GM23338 (cell line): ENCODE measurements at regions not wholly inside any gene's neighbourhood (a gene's known extent, or its start where the extent isn't known, plus 50 kb on each side); places are given as distances from the start of the nearest gene placed in this dataset.

ENCODE experiments used
- ATAC-seq: fragments of 200-7000 bp; cut with Tn5 transposase; 3 replicates; pipeline ENCODE4 v1.9.1; 2020
- DNase-seq: peaks from one replicate; pipeline ENCODE4 v3.0.0-alpha.2; 2015; ENCODE audit warnings: low spot score
- H2AFZ ChIP-seq: fragments of 200-600 bp; sonication (generic); 2 replicates; pipeline ENCODE4 v1.8.0; 2016; ENCODE audit warnings: antibody characterized with exemption, mild to moderate bottlenecking, moderate library complexity
- H3F3A ChIP-seq: fragments of 200-600 bp; sonication (generic); replicated peaks from 2 replicates; pipeline ENCODE4 v1.8.0; 2017; ENCODE audit warnings: antibody characterized with exemption, mixed run types, low read depth
- H3K27ac ChIP-seq: fragments of 200-600 bp; sonication (generic); 2 replicates; pipeline ENCODE4 v1.6.1; 2016; ENCODE audit warnings: low read depth
- H3K27me3 ChIP-seq: fragments of 200-600 bp; sonication (generic); 2 replicates; pipeline ENCODE4 v1.8.0; 2016; ENCODE audit warnings: mild to moderate bottlenecking, mixed run types, moderate library complexity; ENCODE audit not compliant: insufficient read depth
- H3K36me3 ChIP-seq: fragments of 200-600 bp; sonication (generic); 2 replicates; pipeline ENCODE4 v1.8.0; 2016; ENCODE audit warnings: mild to moderate bottlenecking; ENCODE audit not compliant: insufficient read depth
- H3K4me1 ChIP-seq: fragments of 200-600 bp; sonication (generic); 2 replicates; pipeline ENCODE4 v1.8.0; 2016; ENCODE audit warnings: mild to moderate bottlenecking, moderate library complexity; ENCODE audit not compliant: insufficient read depth
- H3K4me2 ChIP-seq: fragments of 200-600 bp; sonication (generic); 2 replicates; pipeline ENCODE4 v1.7.1; 2017; ENCODE audit warnings: mixed run types
- H3K4me3 ChIP-seq: fragments of 200-600 bp; sonication (generic); 2 replicates; pipeline ENCODE4 v1.6.1; 2016; ENCODE audit warnings: mixed run types
- H3K79me2 ChIP-seq: fragments of 200-600 bp; sonication (generic); replicated peaks from 2 replicates; pipeline ENCODE4 v1.8.0; 2017; ENCODE audit warnings: mild to moderate bottlenecking; ENCODE audit not compliant: insufficient read depth
- H3K9me2 ChIP-seq: fragments of 200-600 bp; sonication (generic); 2 replicates; pipeline ENCODE4 v1.8.0; 2017; ENCODE audit not compliant: insufficient read depth
- H4K20me1 ChIP-seq: fragments of 200-600 bp; sonication (generic); replicated peaks from 2 replicates; pipeline ENCODE4 v1.8.0; 2017; ENCODE audit warnings: mild to moderate bottlenecking; ENCODE audit not compliant: insufficient read depth
- H3K27ac Mint-ChIP-seq: 2 replicates; pipeline ENCODE4 v1.8.0; 2020; ENCODE audit warnings: inconsistent platforms, mild to moderate bottlenecking, moderate library complexity, mixed read lengths
- H3K27me3 Mint-ChIP-seq: 3 replicates; pipeline ENCODE4 v1.8.0; 2022; ENCODE audit warnings: low read depth, mild to moderate bottlenecking, moderate library complexity, mixed read lengths, inconsistent platforms; ENCODE audit not compliant: insufficient read depth, poor library complexity
- H3K36me3 Mint-ChIP-seq: 3 replicates; pipeline ENCODE4 v1.8.0; 2021; ENCODE audit warnings: low read depth, mild to moderate bottlenecking, inconsistent platforms, moderate library complexity, mixed read lengths
- H3K4me1 Mint-ChIP-seq: 3 replicates; pipeline ENCODE4 v1.8.0; 2020; ENCODE audit warnings: mild to moderate bottlenecking, inconsistent platforms, mixed read lengths
- H3K4me3 Mint-ChIP-seq: 3 replicates; pipeline ENCODE4 v1.8.0; 2021; ENCODE audit warnings: moderate library complexity, mild to moderate bottlenecking, inconsistent platforms, mixed read lengths
- H3K9me3 Mint-ChIP-seq: 3 replicates; pipeline ENCODE4 v1.8.0; 2020; ENCODE audit warnings: moderate library complexity, mild to moderate bottlenecking, inconsistent platforms, mixed read lengths
- CREB1 ChIP-seq: fragments of 250-450 bp; sonication (Bioruptor Pico); IDR thresholded peaks from 2 replicates; pipeline ENCODE4 v1.5.0; 2020; ENCODE audit warnings: low read depth, mild to moderate bottlenecking, moderate library complexity
- EZH2 ChIP-seq: fragments of 200-600 bp; sonication (generic); IDR thresholded peaks from one replicate; pipeline ENCODE4 v1.8.0; 2017; ENCODE audit warnings: antibody characterized with exemption, mild to moderate bottlenecking, low read depth; ENCODE audit not compliant: unreplicated experiment
- EZH2phosphoT487 ChIP-seq: fragments of 200-600 bp; sonication (generic); IDR thresholded peaks from one replicate; pipeline ENCODE4 v1.8.1; 2018; ENCODE audit warnings: antibody characterized with exemption; ENCODE audit not compliant: unreplicated experiment
- JUNB ChIP-seq: IDR thresholded peaks from one replicate; pipeline ENCODE4 v1.6.1; 2016; ENCODE audit warnings: antibody characterized with exemption; ENCODE audit not compliant: unreplicated experiment
- NANOG ChIP-seq: IDR thresholded peaks from 2 replicates; pipeline ENCODE4 v1.6.1; 2016; ENCODE audit warnings: antibody characterized with exemption, borderline replicate concordance
- POLR2AphosphoS5 ChIP-seq: IDR thresholded peaks from 2 replicates; pipeline ENCODE4 v1.6.1; 2016; ENCODE audit warnings: antibody characterized with exemption, low read depth
- STAT1 ChIP-seq: IDR thresholded peaks from one replicate; pipeline ENCODE4 v1.6.1; 2016; ENCODE audit warnings: antibody characterized with exemption; ENCODE audit not compliant: unreplicated experiment
- ZNF114 ChIP-seq: fragments of 250-450 bp; sonication (Bioruptor Pico); IDR thresholded peaks from 2 replicates; pipeline ENCODE4 v1.5.0; 2020; ENCODE audit warnings: mild to moderate bottlenecking, moderate library complexity
- ZNF331 ChIP-seq: fragments of 250-450 bp; sonication (Bioruptor Pico); IDR thresholded peaks from 2 replicates; pipeline ENCODE4 v1.5.0; 2020; ENCODE audit warnings: low read depth, mild to moderate bottlenecking, moderate library complexity
- TF ChIP-seq, protein P1 (sequence below): IDR thresholded peaks from 2 replicates; pipeline ENCODE4 v1.6.1; 2016; ENCODE audit warnings: antibody characterized with exemption
- TF ChIP-seq, protein P2 (sequence below), 2 experiments: fragments of 200-600 bp in 1 of 2; sonication (generic) in 1 of 2; conservative IDR thresholded peaks; 2 replicates each; pipeline versions ENCODE4 v1.5.1 to v1.6.1; 2016 to 2017; ENCODE audit warnings: antibody characterized with exemption in 2 of 2, low read depth in 2 of 2, mild to moderate bottlenecking in 2 of 2, moderate library complexity in 1 of 2
- TF ChIP-seq, protein P3 (sequence below): IDR thresholded peaks from one replicate; pipeline ENCODE4 v1.6.1; 2018; ENCODE audit warnings: antibody characterized with exemption; ENCODE audit not compliant: unreplicated experiment
- TF ChIP-seq, protein P4 (sequence below): fragments of 250-450 bp; sonication (Bioruptor Pico); IDR thresholded peaks from 2 replicates; pipeline ENCODE4 v1.5.0; 2020; ENCODE audit warnings: mild to moderate bottlenecking, moderate library complexity

DNA sequence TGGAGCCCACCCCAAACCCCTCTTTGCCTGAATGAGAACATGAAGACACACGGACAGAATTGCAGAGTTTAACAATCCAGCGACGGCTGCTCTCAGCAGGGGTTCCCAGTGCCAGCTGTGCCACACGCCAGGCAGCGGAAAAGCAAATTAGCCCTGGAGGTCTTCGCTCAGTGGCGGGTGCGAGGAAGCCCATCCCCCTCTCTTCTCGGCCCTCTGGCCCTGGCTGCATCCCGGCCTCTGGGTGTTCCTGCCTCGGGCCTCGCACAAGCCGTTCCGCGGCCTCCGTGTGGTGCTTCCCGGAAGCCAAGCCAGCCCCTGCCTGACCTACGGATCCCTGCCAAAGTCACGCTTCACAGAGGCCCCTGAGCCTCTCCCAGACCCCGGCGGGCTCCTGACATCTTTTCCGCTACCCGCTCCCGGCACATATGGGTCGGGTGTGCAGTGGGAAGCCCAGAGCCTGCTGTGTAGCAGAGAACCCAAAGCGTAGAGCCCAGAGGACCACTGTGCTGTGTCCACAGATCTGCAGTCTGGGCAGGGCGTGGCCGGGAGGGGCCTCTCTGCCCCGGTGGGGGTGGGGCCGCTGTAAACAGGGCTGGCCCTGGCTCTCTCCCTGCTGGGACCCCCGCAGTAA is 70.7 kb upstream of the GALNT9 start:
- ATAC-seq, result peak; percentile 16

More for the DNA sequence above, 70.7 kb upstream of the GALNT9 start:
- Mint-ChIP-seq H3K27ac (no peak overlapping the region), H3K36me3 (no peaks in the 10 kb centered on the region), H3K9me3 (no peaks in the 10 kb centered on the region), H3K4me1 (peaks cover 26% of the 10 kb centered on the region), H3K4me3 (no peak overlapping the region), H3K27me3 (peaks cover 26% of the 10 kb centered on the region)
- no peaks in the 10 kb centered on the region for H3K9me2 ChIP-seq
- no peak overlapping the region for H3K4me2 ChIP-seq
- H3K4me1 ChIP-seq, result no peaks in the 10 kb centered on the region; the same call in 1 of the 2 replicates
- H3K36me3 ChIP-seq, result no peaks in the 10 kb centered on the region
- H3F3A ChIP-seq, result no peaks in the 10 kb centered on the region
- no peak for DNase-seq
- H2AFZ ChIP-seq, result no peak overlapping the region
- no peak overlapping the region for H3K27ac ChIP-seq
- TF ChIP-seq, protein P1, sequence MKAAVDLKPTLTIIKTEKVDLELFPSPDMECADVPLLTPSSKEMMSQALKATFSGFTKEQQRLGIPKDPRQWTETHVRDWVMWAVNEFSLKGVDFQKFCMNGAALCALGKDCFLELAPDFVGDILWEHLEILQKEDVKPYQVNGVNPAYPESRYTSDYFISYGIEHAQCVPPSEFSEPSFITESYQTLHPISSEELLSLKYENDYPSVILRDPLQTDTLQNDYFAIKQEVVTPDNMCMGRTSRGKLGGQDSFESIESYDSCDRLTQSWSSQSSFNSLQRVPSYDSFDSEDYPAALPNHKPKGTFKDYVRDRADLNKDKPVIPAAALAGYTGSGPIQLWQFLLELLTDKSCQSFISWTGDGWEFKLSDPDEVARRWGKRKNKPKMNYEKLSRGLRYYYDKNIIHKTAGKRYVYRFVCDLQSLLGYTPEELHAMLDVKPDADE, result no peak
- TF ChIP-seq, protein P2, sequence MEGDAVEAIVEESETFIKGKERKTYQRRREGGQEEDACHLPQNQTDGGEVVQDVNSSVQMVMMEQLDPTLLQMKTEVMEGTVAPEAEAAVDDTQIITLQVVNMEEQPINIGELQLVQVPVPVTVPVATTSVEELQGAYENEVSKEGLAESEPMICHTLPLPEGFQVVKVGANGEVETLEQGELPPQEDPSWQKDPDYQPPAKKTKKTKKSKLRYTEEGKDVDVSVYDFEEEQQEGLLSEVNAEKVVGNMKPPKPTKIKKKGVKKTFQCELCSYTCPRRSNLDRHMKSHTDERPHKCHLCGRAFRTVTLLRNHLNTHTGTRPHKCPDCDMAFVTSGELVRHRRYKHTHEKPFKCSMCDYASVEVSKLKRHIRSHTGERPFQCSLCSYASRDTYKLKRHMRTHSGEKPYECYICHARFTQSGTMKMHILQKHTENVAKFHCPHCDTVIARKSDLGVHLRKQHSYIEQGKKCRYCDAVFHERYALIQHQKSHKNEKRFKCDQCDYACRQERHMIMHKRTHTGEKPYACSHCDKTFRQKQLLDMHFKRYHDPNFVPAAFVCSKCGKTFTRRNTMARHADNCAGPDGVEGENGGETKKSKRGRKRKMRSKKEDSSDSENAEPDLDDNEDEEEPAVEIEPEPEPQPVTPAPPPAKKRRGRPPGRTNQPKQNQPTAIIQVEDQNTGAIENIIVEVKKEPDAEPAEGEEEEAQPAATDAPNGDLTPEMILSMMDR (conservative IDR thresholded peaks at IDR 0.05; ENCODE audit: low read depth in 2 of 2), result no peak
- TF ChIP-seq EZH2 (no peak), ZNF114 (CRISPR knock-in tag) (no peak), NANOG (no peak), EZH2phosphoT487 (no peak), CREB1 (no peak), POLR2AphosphoS5 (no peak), JUNB (no peak), STAT1 (no peak), ZNF331 (no peak)
- TF ChIP-seq, protein P3, sequence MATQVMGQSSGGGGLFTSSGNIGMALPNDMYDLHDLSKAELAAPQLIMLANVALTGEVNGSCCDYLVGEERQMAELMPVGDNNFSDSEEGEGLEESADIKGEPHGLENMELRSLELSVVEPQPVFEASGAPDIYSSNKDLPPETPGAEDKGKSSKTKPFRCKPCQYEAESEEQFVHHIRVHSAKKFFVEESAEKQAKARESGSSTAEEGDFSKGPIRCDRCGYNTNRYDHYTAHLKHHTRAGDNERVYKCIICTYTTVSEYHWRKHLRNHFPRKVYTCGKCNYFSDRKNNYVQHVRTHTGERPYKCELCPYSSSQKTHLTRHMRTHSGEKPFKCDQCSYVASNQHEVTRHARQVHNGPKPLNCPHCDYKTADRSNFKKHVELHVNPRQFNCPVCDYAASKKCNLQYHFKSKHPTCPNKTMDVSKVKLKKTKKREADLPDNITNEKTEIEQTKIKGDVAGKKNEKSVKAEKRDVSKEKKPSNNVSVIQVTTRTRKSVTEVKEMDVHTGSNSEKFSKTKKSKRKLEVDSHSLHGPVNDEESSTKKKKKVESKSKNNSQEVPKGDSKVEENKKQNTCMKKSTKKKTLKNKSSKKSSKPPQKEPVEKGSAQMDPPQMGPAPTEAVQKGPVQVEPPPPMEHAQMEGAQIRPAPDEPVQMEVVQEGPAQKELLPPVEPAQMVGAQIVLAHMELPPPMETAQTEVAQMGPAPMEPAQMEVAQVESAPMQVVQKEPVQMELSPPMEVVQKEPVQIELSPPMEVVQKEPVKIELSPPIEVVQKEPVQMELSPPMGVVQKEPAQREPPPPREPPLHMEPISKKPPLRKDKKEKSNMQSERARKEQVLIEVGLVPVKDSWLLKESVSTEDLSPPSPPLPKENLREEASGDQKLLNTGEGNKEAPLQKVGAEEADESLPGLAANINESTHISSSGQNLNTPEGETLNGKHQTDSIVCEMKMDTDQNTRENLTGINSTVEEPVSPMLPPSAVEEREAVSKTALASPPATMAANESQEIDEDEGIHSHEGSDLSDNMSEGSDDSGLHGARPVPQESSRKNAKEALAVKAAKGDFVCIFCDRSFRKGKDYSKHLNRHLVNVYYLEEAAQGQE, result no peak
- TF ChIP-seq, protein P4, sequence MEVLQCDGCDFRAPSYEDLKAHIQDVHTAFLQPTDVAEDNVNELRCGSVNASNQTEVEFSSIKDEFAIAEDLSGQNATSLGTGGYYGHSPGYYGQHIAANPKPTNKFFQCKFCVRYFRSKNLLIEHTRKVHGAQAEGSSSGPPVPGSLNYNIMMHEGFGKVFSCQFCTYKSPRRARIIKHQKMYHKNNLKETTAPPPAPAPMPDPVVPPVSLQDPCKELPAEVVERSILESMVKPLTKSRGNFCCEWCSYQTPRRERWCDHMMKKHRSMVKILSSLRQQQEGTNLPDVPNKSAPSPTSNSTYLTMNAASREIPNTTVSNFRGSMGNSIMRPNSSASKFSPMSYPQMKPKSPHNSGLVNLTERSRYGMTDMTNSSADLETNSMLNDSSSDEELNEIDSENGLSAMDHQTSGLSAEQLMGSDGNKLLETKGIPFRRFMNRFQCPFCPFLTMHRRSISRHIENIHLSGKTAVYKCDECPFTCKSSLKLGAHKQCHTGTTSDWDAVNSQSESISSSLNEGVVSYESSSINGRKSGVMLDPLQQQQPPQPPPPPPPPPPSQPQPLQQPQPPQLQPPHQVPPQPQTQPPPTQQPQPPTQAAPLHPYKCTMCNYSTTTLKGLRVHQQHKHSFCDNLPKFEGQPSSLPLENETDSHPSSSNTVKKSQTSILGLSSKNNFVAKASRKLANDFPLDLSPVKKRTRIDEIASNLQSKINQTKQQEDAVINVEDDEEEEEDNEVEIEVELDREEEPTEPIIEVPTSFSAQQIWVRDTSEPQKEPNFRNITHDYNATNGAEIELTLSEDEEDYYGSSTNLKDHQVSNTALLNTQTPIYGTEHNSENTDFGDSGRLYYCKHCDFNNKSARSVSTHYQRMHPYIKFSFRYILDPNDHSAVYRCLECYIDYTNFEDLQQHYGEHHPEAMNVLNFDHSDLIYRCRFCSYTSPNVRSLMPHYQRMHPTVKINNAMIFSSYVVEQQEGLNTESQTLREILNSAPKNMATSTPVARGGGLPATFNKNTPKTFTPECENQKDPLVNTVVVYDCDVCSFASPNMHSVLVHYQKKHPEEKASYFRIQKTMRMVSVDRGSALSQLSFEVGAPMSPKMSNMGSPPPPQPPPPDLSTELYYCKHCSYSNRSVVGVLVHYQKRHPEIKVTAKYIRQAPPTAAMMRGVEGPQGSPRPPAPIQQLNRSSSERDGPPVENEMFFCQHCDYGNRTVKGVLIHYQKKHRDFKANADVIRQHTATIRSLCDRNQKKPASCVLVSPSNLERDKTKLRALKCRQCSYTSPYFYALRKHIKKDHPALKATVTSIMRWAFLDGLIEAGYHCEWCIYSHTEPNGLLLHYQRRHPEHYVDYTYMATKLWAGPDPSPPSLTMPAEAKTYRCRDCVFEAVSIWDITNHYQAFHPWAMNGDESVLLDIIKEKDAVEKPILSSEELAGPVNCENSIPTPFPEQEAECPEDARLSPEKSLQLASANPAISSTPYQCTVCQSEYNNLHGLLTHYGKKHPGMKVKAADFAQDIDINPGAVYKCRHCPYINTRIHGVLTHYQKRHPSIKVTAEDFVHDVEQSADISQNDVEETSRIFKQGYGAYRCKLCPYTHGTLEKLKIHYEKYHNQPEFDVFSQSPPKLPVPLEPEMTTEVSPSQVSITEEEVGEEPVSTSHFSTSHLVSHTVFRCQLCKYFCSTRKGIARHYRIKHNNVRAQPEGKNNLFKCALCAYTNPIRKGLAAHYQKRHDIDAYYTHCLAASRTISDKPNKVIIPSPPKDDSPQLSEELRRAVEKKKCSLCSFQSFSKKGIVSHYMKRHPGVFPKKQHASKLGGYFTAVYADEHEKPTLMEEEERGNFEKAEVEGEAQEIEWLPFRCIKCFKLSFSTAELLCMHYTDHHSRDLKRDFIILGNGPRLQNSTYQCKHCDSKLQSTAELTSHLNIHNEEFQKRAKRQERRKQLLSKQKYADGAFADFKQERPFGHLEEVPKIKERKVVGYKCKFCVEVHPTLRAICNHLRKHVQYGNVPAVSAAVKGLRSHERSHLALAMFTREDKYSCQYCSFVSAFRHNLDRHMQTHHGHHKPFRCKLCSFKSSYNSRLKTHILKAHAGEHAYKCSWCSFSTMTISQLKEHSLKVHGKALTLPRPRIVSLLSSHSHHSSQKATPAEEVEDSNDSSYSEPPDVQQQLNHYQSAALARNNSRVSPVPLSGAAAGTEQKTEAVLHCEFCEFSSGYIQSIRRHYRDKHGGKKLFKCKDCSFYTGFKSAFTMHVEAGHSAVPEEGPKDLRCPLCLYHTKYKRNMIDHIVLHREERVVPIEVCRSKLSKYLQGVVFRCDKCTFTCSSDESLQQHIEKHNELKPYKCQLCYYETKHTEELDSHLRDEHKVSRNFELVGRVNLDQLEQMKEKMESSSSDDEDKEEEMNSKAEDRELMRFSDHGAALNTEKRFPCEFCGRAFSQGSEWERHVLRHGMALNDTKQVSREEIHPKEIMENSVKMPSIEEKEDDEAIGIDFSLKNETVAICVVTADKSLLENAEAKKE (CRISPR knock-in tag), result no peak
- H3K4me3 ChIP-seq, result no peak overlapping the region
- H4K20me1 ChIP-seq, result no peaks in the 10 kb centered on the region
- H3K27me3 ChIP-seq, result no peaks in the 10 kb centered on the region
- H3K79me2 ChIP-seq, result no peaks in the 10 kb centered on the region
